ENCODE measurements at regions not wholly inside any gene's neighbourhood (a gene's known extent, or its start where the extent isn't known, plus 50 kb on each side); places are given as distances from the start of the nearest gene placed in this dataset.
A peak's percentile ranks its signal among the peaks of the same experiment; 100 is the strongest.
"Not testable (repeated sequence)": the region's sequence is repeated elsewhere in the genome, so short reads cannot be mapped to it uniquely, and the experiment has no call there.

GRCh38 chr2:37564356-37564755 lies 107.1 kb downstream of the CDC42EP3 start:
- ATAC-seq = no peak
- no peak overlapping the region for H3K4me3 Mint-ChIP-seq
- peaks cover 5% of the 10 kb centered on the region for H3K4me1 Mint-ChIP-seq
- no peaks in the 10 kb centered on the region for H3K9me3 Mint-ChIP-seq
- H3K27ac Mint-ChIP-seq = no peak overlapping the region
- H3K36me3 Mint-ChIP-seq = no peaks in the 10 kb centered on the region
- H3K27me3 Mint-ChIP-seq = no peaks in the 10 kb centered on the region

GRCh38 chr2:37566517-37566981 lies 104.9 kb downstream of the CDC42EP3 start:
- no peak overlapping the region for H3K27ac Mint-ChIP-seq
- no peak for ATAC-seq
- H3K27me3 Mint-ChIP-seq = no peaks in the 10 kb centered on the region
- peaks cover 21% of the 10 kb centered on the region for H3K4me1 Mint-ChIP-seq
- no peaks in the 10 kb centered on the region for H3K9me3 Mint-ChIP-seq
- no peak overlapping the region for H3K4me3 Mint-ChIP-seq
- H3K36me3 Mint-ChIP-seq = no peaks in the 10 kb centered on the region

GRCh38 chr2:37568565-37568964 lies 102.9 kb downstream of the CDC42EP3 start:
- peaks cover 22% of the 10 kb centered on the region for H3K4me1 Mint-ChIP-seq
- no peak overlapping the region for H3K27ac Mint-ChIP-seq
- ATAC-seq = no peak
- H3K27me3 Mint-ChIP-seq = no peaks in the 10 kb centered on the region
- H3K36me3 Mint-ChIP-seq = no peaks in the 10 kb centered on the region
- H3K9me3 Mint-ChIP-seq = no peaks in the 10 kb centered on the region
- no peak overlapping the region for H3K4me3 Mint-ChIP-seq

- Mint-ChIP-seq H3K27ac (no peak overlapping the region), H3K36me3 (no peaks in the 10 kb centered on the region), H3K27me3 (no peaks in the 10 kb centered on the region), H3K4me3 (no peak overlapping the region), H3K9me3 (no peaks in the 10 kb centered on the region), H3K4me1 (peaks cover 28% of the 10 kb centered on the region)
- no peak for ATAC-seq
Measured at GRCh38 chr2:37569131-37569823, 102.2 kb downstream of the CDC42EP3 start.

GRCh38 chr2:37569986-37570679 lies 101.3 kb downstream of the CDC42EP3 start:
- H3K36me3 Mint-ChIP-seq = no peaks in the 10 kb centered on the region
- no peaks in the 10 kb centered on the region for H3K9me3 Mint-ChIP-seq
- no peak overlapping the region for H3K4me3 Mint-ChIP-seq
- peak overlapping the region; percentile 33 for H3K27ac Mint-ChIP-seq
- ATAC-seq = no peak
- peaks cover 35% of the 10 kb centered on the region for H3K4me1 Mint-ChIP-seq
- no peaks in the 10 kb centered on the region for H3K27me3 Mint-ChIP-seq

- H3K4me3 Mint-ChIP-seq = no peak overlapping the region
- peak; percentile 87 for ATAC-seq
- H3K27ac Mint-ChIP-seq = peak overlapping the region; percentile 33
- H3K36me3 Mint-ChIP-seq = no peaks in the 10 kb centered on the region
- no peaks in the 10 kb centered on the region for H3K9me3 Mint-ChIP-seq
- peaks cover 35% of the 10 kb centered on the region for H3K4me1 Mint-ChIP-seq
- no peaks in the 10 kb centered on the region for H3K27me3 Mint-ChIP-seq
Measured at GRCh38 chr2:37570773-37571586, 100.5 kb downstream of the CDC42EP3 start.

GRCh38 chr2:37571587-37572136 lies 99.8 kb downstream of the CDC42EP3 start:
- Mint-ChIP-seq H3K27ac (peak overlapping the region; percentile 33), H3K27me3 (no peaks in the 10 kb centered on the region), H3K36me3 (no peaks in the 10 kb centered on the region), H3K9me3 (no peaks in the 10 kb centered on the region), H3K4me3 (no peak overlapping the region), H3K4me1 (peaks cover 35% of the 10 kb centered on the region)
- no peak for ATAC-seq

GRCh38 chr2:37573451-37574388 lies 97.7 kb downstream of the CDC42EP3 start:
- peak; percentile 55 for ATAC-seq
- peak overlapping the region; percentile 30 for H3K4me3 Mint-ChIP-seq
- no peaks in the 10 kb centered on the region for H3K36me3 Mint-ChIP-seq
- no peaks in the 10 kb centered on the region for H3K27me3 Mint-ChIP-seq
- peaks cover 32% of the 10 kb centered on the region for H3K4me1 Mint-ChIP-seq
- peak overlapping the region; percentile 61 for H3K27ac Mint-ChIP-seq
- no peaks in the 10 kb centered on the region for H3K9me3 Mint-ChIP-seq

- H3K4me3 Mint-ChIP-seq = no peak overlapping the region
- peaks cover 22% of the 10 kb centered on the region for H3K4me1 Mint-ChIP-seq
- peaks cover 5% of the 10 kb centered on the region for H3K36me3 Mint-ChIP-seq
- H3K27me3 Mint-ChIP-seq = no peaks in the 10 kb centered on the region
- no peak overlapping the region for H3K27ac Mint-ChIP-seq
- no peak for ATAC-seq
- peaks cover 8% of the 10 kb centered on the region for H3K9me3 Mint-ChIP-seq
Measured at GRCh38 chr2:37575780-37576179, 95.7 kb downstream of the CDC42EP3 start.

- H3K27ac Mint-ChIP-seq, H3K36me3 Mint-ChIP-seq, H3K4me3 Mint-ChIP-seq, ATAC-seq, H3K27me3 Mint-ChIP-seq, H3K9me3 Mint-ChIP-seq: not testable (repeated sequence)
- peaks cover 18% of the 10 kb centered on the region for H3K4me1 Mint-ChIP-seq
Measured at GRCh38 chr2:37576194-37576593, 95.2 kb downstream of the CDC42EP3 start.

GRCh38 chr2:37576831-37577230 lies 94.6 kb downstream of the CDC42EP3 start:
- H3K36me3 Mint-ChIP-seq = peaks cover 5% of the 10 kb centered on the region
- peaks cover 8% of the 10 kb centered on the region for H3K9me3 Mint-ChIP-seq
- H3K4me3 Mint-ChIP-seq = no peak overlapping the region
- peaks cover 13% of the 10 kb centered on the region for H3K4me1 Mint-ChIP-seq
- H3K27me3 Mint-ChIP-seq = no peaks in the 10 kb centered on the region
- no peak for ATAC-seq
- H3K27ac Mint-ChIP-seq = no peak overlapping the region

GRCh38 chr2:37579192-37579713 lies 92.2 kb downstream of the CDC42EP3 start:
- Mint-ChIP-seq H3K4me3 (no peak overlapping the region), H3K27me3 (no peaks in the 10 kb centered on the region), H3K36me3 (peaks cover 5% of the 10 kb centered on the region), H3K9me3 (peaks cover 8% of the 10 kb centered on the region), H3K27ac (no peak overlapping the region), H3K4me1 (peaks cover 27% of the 10 kb centered on the region)
- no peak for ATAC-seq

GRCh38 chr2:37579949-37580348 lies 91.5 kb downstream of the CDC42EP3 start:
- H3K9me3 Mint-ChIP-seq, H3K36me3 Mint-ChIP-seq, H3K27me3 Mint-ChIP-seq, ATAC-seq, H3K27ac Mint-ChIP-seq, H3K4me3 Mint-ChIP-seq: not testable (repeated sequence)
- peaks cover 26% of the 10 kb centered on the region for H3K4me1 Mint-ChIP-seq

GRCh38 chr2:37581433-37581832 lies 90.0 kb downstream of the CDC42EP3 start:
- Mint-ChIP-seq H3K4me1 (peaks cover 36% of the 10 kb centered on the region), H3K9me3 (peaks cover 8% of the 10 kb centered on the region), H3K36me3 (peaks cover 5% of the 10 kb centered on the region), H3K4me3 (no peak overlapping the region), H3K27ac (no peak overlapping the region), H3K27me3 (no peaks in the 10 kb centered on the region)
- no peak for ATAC-seq
